ENCODE measurements at regions not wholly inside any gene's neighbourhood (a gene's known extent, or its start where the extent isn't known, plus 50 kb on each side); places are given as distances from the start of the nearest gene placed in this dataset.
A peak's percentile ranks its signal among the peaks of the same experiment; 100 is the strongest.

- no peak for TF ChIP-seq ZNF462 (CRISPR knock-in tag; IDR thresholded peaks at IDR 0.05)
- TF ChIP-seq EZH2 (IDR thresholded peaks at IDR 0.05; ENCODE audit: low read depth, unreplicated experiment) = no peak
- no peak for TF ChIP-seq POLR2AphosphoS5 (IDR thresholded peaks at IDR 0.05; ENCODE audit: low read depth)
- TF ChIP-seq NANOG (IDR thresholded peaks at IDR 0.05; ENCODE audit: borderline replicate concordance) = no peak
Measured at GRCh38 chr10:121027371-121027770, 176.2 kb downstream of the WDR11 start (continued).

GRCh38 chr10:121032460-121032859 lies 181.3 kb downstream of the WDR11 start:
- no peaks in the 10 kb centered on the region for H3K27me3 ChIP-seq (ENCODE audit: insufficient read depth)
- Mint-ChIP-seq H3K4me1 (peaks cover 6% of the 10 kb centered on the region; the same call in 2 of the 3 replicates), H3K27me3 (ENCODE audit: insufficient read depth, low read depth, poor library complexity) (peaks cover 6% of the 10 kb centered on the region), H3K27ac (no peak overlapping the region), H3K4me3 (no peak overlapping the region), H3K9me3 (peaks cover 5% of the 10 kb centered on the region; the same call in 1 of the 3 replicates), H3K36me3 (ENCODE audit: low read depth) (no peaks in the 10 kb centered on the region)
- H3K9me2 ChIP-seq (ENCODE audit: insufficient read depth) = peaks cover 2% of the 10 kb centered on the region; the same call in 1 of the 2 replicates
- H3K4me2 ChIP-seq = no peak overlapping the region
- no peaks in the 10 kb centered on the region for H3K79me2 ChIP-seq (replicated peaks; ENCODE audit: insufficient read depth)
- H3K36me3 ChIP-seq (ENCODE audit: insufficient read depth) = no peaks in the 10 kb centered on the region
- H3K27ac ChIP-seq (ENCODE audit: low read depth) = no peak overlapping the region
- H2AFZ ChIP-seq = peak overlapping the region; percentile 63
- H3F3A ChIP-seq (replicated peaks; ENCODE audit: low read depth) = no peaks in the 10 kb centered on the region
- DNase-seq (ENCODE audit: low spot score) (peak; percentile 6), ATAC-seq (peak; percentile 44; the same call in 2 of the 3 replicates)
- no peak overlapping the region for H3K4me3 ChIP-seq
- H3K4me1 ChIP-seq (ENCODE audit: insufficient read depth) = 0 out of 2 replicates have a peak, but pooled peaks cover 3% of the 10 kb centered on the region
- no peaks in the 10 kb centered on the region for H4K20me1 ChIP-seq (replicated peaks; ENCODE audit: insufficient read depth)
- TF ChIP-seq, protein P1, sequence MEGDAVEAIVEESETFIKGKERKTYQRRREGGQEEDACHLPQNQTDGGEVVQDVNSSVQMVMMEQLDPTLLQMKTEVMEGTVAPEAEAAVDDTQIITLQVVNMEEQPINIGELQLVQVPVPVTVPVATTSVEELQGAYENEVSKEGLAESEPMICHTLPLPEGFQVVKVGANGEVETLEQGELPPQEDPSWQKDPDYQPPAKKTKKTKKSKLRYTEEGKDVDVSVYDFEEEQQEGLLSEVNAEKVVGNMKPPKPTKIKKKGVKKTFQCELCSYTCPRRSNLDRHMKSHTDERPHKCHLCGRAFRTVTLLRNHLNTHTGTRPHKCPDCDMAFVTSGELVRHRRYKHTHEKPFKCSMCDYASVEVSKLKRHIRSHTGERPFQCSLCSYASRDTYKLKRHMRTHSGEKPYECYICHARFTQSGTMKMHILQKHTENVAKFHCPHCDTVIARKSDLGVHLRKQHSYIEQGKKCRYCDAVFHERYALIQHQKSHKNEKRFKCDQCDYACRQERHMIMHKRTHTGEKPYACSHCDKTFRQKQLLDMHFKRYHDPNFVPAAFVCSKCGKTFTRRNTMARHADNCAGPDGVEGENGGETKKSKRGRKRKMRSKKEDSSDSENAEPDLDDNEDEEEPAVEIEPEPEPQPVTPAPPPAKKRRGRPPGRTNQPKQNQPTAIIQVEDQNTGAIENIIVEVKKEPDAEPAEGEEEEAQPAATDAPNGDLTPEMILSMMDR (conservative IDR thresholded peaks at IDR 0.05; ENCODE audit: low read depth in 2 of 2) = no peak
- TF ChIP-seq ZNF114 (CRISPR knock-in tag; IDR thresholded peaks at IDR 0.05) (no peak), ZNF331 (CRISPR knock-in tag; IDR thresholded peaks at IDR 0.05; ENCODE audit: low read depth) (no peak), EZH2 (IDR thresholded peaks at IDR 0.05; ENCODE audit: low read depth, unreplicated experiment) (no peak), JUNB (IDR thresholded peaks at IDR 0.05; ENCODE audit: unreplicated experiment) (no peak), EZH2phosphoT487 (IDR thresholded peaks at IDR 0.05; ENCODE audit: unreplicated experiment) (no peak), ETS1 (IDR thresholded peaks at IDR 0.05) (no peak), CREB1 (CRISPR knock-in tag; IDR thresholded peaks at IDR 0.05; ENCODE audit: low read depth) (no peak)

Measured in GM23338 (cell line).